ENCODE measurements at regions not wholly inside any gene's neighbourhood (a gene's known extent, or its start where the extent isn't known, plus 50 kb on each side); places are given as distances from the start of the nearest gene placed in this dataset.
"Not testable (repeated sequence)": the region's sequence is repeated elsewhere in the genome, so short reads cannot be mapped to it uniquely, and the experiment has no call there.

DNA sequence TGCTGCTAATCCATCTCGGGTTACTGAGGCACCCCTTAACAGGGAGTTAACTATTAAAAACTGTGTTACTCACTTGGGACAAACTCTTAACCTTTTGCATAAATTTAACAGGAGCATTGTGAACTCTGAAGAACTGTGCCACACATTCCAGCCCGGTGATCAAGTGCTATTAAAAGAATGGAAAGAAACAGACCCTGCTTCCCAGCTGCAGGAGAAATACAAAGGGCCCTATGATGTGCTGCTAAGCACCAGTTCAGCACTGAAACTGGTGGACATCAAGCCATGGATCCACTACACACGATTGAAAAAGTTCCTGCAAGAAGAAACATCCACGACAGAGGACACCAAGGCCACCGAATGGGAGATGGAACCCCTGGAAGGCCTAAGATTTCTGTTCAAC lies 114.7 kb upstream of the PLCL2 start:
- no peak for DNase-seq

DNA sequence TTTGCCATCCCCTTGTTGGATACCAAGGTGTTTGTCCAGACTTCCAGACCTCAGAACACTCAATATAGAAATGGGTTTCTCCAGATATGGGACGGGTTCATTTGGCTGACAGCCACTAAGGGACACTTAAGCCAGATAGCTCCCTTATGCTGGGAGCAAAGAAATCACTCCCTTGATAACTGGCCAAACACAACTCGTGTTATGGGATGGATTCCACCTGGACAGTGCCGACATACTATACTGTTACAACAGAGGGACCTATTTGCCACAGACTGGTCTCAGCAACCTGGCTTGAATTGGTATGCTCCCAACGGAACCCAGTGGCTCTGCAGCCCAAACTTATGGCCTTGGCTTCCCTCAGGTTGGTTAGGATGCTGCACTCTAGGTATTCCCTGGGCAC lies 114.0 kb upstream of the PLCL2 start:
- no peak for DNase-seq

DNA sequence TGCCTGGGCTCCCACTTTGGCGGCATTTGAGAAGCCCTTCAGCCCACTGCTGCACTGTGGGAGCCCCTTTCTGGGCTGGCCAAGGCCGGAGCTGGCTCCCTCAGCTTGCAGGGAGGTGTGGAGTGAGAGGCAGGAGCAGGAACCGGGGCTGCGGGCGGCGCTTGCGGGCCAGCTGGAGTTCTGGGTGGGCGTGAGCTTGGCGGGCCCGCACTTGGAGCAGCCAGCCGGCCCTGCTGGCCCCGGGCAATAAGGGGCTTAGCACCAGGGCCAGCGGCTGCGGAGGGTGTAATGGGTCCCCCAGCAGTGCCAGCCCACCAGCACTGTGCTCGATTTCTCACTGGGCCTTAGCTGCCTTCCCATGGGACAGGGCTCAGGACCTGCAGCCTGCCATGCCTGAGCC lies 111.2 kb upstream of the PLCL2 start:
- DNase-seq, result not testable (repeated sequence)

GRCh38 chr3:16774536-16774935 lies 110.2 kb upstream of the PLCL2 start:
- not testable (repeated sequence) for DNase-seq

GRCh38 chr3:16784973-16785372 lies 99.8 kb upstream of the PLCL2 start:
- no peak for DNase-seq

DNA sequence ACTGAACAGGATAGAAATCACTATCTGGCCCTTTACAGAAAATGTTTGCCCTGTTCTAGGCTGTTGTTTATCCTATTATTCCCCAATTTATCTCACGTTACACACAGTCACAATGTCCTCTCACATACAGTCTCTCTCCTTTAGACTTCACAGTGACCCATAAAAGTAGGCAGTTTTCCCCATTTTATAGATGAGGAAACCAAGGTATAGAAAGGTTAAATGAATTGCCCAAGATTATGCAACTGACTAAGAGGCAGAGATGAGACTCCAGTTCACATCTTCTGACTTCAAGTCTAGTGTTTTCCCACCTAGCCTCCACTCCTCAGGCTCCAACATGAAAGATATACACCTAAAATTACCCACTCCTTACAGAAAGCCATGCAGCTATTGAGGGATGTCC lies 99.3 kb upstream of the PLCL2 start:
- no peak for DNase-seq

DNA sequence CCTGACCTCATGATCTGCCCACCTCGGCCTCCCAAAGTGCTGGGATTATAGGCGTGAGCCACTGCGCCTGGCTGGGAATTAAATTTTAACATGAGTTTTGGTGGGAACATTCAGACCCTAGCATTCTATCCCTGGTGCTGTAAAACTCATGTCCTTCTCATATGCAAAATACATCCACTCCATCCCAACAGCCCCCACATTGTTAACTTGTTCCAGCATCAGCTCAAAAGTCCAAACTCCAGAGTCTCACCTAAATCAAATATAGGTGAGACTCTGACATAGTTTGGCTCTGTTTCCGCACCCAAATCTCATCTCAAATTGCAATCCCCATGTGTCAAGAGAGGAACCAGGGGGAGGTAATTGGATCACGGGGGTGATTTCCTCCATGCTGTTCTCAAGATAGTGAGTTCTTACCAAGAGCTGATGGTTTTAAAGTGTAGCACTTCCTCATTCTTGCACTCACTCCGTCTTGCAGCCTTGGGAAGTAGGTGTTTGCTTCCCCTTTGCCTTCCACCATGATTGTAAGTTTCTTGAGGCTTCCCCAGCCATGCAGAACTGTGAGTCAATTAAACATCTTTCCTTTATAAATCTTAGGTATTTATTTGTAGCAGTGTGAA lies 96.2 kb upstream of the PLCL2 start:
- peak; percentile 34 for DNase-seq

- no peak for DNase-seq
These were observed 95.2 kb upstream of the PLCL2 start for GRCh38 chr3:16789344-16790120.

DNA sequence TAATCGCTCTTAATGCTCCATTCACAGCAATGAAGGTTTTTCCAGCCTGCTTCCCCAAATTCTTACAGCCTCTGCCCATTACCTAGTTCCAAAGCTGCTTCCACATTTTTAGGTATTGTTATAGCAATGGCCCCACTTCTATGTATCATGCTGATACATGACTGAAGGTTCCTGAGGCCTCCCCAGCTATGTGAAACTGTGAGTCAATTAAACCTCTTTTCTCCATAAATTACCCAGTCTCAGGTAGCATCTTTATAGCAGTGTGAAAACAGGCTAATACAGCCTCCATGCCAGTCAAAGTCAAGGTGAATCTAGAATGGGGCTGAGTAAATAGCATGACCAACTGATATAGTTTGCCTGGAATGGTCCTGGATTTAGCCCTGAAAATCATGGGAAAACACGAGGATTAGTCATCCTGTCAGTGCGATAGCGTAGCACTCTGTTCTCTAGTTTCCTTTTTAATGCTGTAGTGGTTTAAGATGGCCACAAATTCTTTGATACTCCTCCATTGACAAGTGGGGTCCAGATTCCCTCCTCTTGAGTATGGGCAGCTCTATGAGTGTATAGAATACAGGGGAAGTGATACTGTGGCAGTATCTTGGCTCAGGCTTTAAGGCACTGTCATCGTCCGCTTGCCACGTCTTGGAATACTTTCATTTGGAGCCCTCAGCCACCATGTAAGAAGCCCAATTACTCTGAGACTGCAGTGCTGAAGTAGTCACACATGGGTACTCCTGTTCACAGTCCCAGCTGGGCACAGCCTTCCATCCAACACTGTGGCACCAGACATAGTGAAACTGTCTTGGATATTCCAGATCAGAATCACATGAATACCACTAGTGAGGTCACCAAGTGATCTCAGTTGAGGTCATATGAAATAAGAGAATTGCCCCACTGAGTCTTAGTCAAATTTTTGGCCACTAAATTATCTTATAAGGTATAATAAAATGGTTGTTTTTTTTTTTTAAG lies 94.0 kb upstream of the PLCL2 start:
- no peak for DNase-seq

DNA sequence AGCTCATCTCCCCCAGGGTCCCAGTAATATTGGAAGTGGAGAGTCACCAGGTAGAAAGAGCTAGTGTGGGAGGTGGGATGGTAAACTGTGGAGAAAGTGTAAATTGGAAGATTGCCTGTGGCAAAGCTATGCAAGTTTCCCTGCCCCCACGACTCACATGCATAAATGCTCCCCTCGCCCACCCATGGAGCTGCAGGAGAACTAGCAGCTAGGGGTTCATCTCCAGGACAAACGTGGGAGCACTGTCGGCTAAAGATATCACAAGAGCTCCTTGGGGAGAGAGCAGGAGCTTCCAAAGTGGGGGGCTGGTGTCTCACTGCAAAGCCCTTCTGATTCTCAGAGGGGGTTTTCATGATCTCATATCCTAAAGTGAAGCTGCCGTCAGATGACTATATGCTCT lies 91.4 kb upstream of the PLCL2 start:
- no peak for DNase-seq

GRCh38 chr3:16794257-16794656 lies 90.5 kb upstream of the PLCL2 start:
- no peak for DNase-seq

- no peak for DNase-seq
These were observed 89.2 kb upstream of the PLCL2 start for GRCh38 chr3:16795581-16795980.

DNA sequence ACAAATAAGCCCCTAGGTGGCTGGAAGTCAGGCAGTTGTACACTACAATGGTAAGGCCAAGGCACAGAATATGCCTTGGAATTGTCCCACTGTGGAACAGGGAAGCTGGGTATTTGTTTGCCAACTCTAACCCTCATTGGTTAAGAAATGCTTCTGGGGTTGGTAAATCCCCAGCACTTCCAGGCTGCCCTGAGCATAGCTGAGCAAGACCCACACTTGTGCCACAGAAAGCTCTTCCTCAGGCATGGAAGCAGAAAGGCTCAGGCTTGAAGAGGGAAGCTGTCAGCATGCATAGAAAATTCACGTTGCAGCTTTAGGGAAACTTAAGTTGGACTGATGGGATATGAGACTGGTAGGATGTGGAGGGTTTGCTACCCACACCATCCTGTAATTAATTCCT lies 86.9 kb upstream of the PLCL2 start:
- no peak for DNase-seq

GRCh38 chr3:16798738-16799137 lies 86.0 kb upstream of the PLCL2 start:
- no peak for DNase-seq

DNA sequence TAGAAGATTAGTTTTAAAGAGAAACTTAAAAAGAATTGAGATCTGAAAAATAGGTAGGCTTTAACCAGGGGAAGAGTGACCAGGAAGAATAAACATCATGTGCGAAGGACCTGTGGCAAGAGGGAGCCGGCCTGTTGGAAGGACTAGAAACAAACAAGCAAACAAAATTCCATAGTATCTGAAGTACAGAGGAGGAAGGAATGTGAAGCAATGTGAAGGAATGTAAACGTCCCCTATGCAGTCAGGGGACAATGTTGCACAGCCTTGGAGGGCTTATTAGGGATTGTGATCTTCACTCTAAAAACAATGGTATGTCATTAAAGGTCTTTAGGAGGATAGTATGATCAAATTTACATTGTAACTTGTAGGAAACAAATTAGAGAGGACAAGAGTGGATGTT lies 84.4 kb upstream of the PLCL2 start:
- no peak for DNase-seq

DNA sequence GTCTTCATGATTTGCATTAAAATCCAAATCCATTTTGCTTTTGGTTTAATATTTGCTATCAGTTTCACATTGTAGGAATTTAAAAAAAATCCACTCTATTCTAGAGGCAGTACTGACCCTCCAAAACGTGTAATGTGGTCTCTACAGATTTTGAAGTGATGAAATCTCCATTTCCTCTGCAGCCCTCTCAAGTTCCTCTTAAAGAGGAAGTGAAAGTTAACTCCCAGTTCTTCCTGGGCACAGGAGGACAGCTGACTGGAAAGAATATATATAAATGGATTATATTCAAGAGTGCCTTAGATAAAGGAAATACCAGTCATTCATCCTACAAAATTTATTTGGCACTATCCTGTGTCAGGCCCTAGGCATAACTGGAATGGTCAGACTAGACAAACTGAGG lies 83.5 kb upstream of the PLCL2 start:
- peak; percentile 56 for DNase-seq

GRCh38 chr3:16801698-16802097 lies 83.1 kb upstream of the PLCL2 start:
- DNase-seq, result no peak

DNA sequence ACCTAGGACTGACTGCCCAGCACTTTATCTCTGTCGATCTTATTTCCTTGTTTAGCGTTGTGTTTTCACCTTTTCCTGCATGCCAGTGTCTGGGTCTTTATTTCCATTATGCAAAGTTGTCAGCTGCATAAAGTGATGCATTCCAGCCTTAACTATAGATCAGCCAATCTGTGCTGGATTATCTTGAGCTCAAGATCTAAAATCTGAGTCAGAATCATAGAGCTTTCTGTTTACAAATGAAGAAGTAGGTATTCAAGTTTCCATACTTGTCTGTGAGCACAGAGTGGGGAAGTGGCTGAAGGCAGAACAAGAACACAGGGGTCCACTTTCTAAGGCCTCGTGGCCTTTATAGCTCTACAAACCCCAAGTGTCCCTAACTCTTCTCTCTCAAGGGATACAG lies 82.4 kb upstream of the PLCL2 start:
- DNase-seq, result no peak

DNA sequence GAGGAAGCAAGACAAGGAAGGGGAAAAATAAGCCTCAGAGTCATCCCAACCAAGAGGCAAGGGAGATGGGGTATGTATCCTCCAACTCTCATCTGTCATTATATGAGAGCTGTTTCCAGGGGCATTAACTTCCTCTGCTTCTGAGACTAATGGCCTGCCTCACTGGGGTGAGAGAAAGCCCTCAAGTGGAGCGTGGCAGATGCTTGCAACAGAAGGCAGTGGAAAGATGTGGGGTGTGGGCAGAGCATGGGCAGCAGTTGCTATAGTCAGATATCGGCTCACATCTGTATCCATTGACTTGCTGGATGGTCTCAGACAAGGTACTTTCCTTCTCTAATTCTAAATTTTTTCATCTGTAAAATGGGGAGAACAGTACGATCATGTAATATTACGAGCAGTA lies 81.7 kb upstream of the PLCL2 start:
- DNase-seq, result no peak

DNA sequence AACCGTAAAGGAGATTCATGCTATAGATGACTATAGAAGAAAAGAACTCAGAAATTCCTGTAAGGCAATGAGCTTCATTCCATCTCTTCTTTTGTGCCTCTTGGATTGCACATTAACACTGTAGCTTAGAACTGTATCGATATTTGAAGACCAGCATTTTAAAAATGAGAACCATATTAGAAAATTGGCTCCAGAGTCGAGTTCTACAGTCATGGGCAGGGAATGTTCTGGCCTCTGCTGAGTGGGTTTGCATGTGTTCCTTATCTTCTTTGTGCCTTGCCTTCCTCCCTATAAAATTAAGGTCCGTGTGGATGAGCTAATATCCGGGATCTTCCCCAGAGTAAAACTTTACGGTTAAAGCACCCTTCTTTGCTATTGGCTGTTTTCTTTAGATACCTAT lies 77.4 kb upstream of the PLCL2 start:
- DNase-seq, result no peak

GRCh38 chr3:16808393-16809107 lies 76.2 kb upstream of the PLCL2 start:
- peak; percentile 32 for DNase-seq

DNA sequence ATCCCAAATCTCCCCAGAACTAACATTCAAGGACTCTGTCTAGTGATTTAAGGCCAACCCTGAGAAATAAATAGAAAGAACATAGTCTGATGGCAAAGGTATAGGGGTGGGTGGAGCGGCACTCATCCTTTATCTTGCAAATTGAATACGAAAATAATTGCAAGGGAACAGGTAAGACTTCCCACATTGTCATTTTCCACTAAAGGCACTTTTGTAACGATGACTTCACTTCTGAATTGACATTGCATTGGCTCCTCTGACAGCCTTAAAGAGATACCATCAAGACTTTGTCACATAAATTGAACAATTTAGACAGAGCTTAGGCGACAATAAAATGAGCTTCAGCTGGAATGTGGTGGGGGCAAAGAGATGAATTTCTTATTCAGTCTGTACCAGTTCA lies 75.3 kb upstream of the PLCL2 start:
- DNase-seq, result no peak

GRCh38 chr3:16809993-16810392 lies 74.8 kb upstream of the PLCL2 start:
- DNase-seq, result no peak
